Activated CD8-positive, alpha-beta memory T cell treated with anti-CD3 and anti-CD28 coated beads, Interleukin-2, amount 10 ng/mL, durations not matched to agents 7 days and 5 days (primary cell): ENCODE measurements at regions not wholly inside any gene's neighbourhood (a gene's known extent, or its start where the extent isn't known, plus 50 kb on each side); places are given as distances from the start of the nearest gene placed in this dataset.
"Not testable (repeated sequence)": the region's sequence is repeated elsewhere in the genome, so short reads cannot be mapped to it uniquely, and the experiment has no call there.

ENCODE experiments used
- ATAC-seq: fragments of 150-1000 bp; cut with Tn5 transposase; one replicate; pipeline ENCODE4 v1.10.0; 2021; ENCODE audit warnings: moderate library complexity
- CTCF ChIA-PET: fragments of 350-600 bp; sonication (Branson Sonifier 250); formaldehyde crosslinking; loops from one replicate; lab custom pipeline; 2021; ENCODE audit warnings: antibody characterized with exemption; lab: Charles Lee
- DNase-seq: peaks from one replicate; pipeline ENCODE4 v3.0.0-alpha.2; 2020
- H3K27ac Mint-ChIP-seq: one replicate; pipeline ENCODE4 v1.8.0; 2021; ENCODE audit warnings: mild to moderate bottlenecking, mixed read lengths
- H3K27me3 Mint-ChIP-seq: one replicate; pipeline ENCODE4 v1.8.0; 2021; ENCODE audit warnings: mixed read lengths
- H3K36me3 Mint-ChIP-seq: one replicate; pipeline ENCODE4 v1.8.0; 2021; ENCODE audit warnings: mild to moderate bottlenecking, mixed read lengths
- H3K4me1 Mint-ChIP-seq: one replicate; pipeline ENCODE4 v1.8.0; 2021; ENCODE audit warnings: mixed read lengths
- H3K4me3 Mint-ChIP-seq: one replicate; pipeline ENCODE4 v1.8.0; 2021; ENCODE audit warnings: mild to moderate bottlenecking, moderate library complexity, mixed read lengths
- H3K9me3 Mint-ChIP-seq: one replicate; pipeline ENCODE4 v1.8.0; 2022; ENCODE audit warnings: low read depth, mixed read lengths

GRCh38 chr4:82268050-82268825, 105.6 kb downstream of the HNRNPD start:
- Mint-ChIP-seq H3K9me3 (peaks cover 2% of the 10 kb centered on the region), H3K27me3 (peaks cover 3% of the 10 kb centered on the region), H3K36me3 (no peaks in the 10 kb centered on the region), H3K4me3 (no peak overlapping the region), H3K4me1 (peaks cover 10% of the 10 kb centered on the region), H3K27ac (no peak overlapping the region)
- DNase-seq (peak; percentile 59), ATAC-seq (peak; percentile 91)
- CTCF ChIA-PET = interaction anchor here (0.6 to 2.3 kb wide), 17 partner anchors 10 to 1497 kb away, joined by 3 to 14 read pairs (median 3); no protein-coding TSS in a partner anchor

GRCh38 chr4:82267506-82267905, 106.3 kb downstream of the HNRNPD start:
- peaks cover 2% of the 10 kb centered on the region for H3K9me3 Mint-ChIP-seq
- H3K4me1 Mint-ChIP-seq = peaks cover 10% of the 10 kb centered on the region
- peaks cover 3% of the 10 kb centered on the region for H3K27me3 Mint-ChIP-seq
- H3K4me3 Mint-ChIP-seq = no peak overlapping the region
- CTCF ChIA-PET = interaction anchor here (0.6 to 2.3 kb wide), 7 partner anchors 9 to 1496 kb away, joined by 3 to 14 read pairs (median 5); no protein-coding TSS in a partner anchor
- DNase-seq (no peak), ATAC-seq (no peak)
- H3K27ac Mint-ChIP-seq = no peak overlapping the region
- H3K36me3 Mint-ChIP-seq = no peaks in the 10 kb centered on the region

GRCh38 chr4:82266345-82266744, 107.4 kb downstream of the HNRNPD start:
- Mint-ChIP-seq H3K36me3 (no peaks in the 10 kb centered on the region), H3K4me3 (no peak overlapping the region), H3K27me3 (peaks cover 3% of the 10 kb centered on the region), H3K9me3 (peaks cover 2% of the 10 kb centered on the region), H3K27ac (no peak overlapping the region), H3K4me1 (peaks cover 10% of the 10 kb centered on the region)
- DNase-seq (no peak), ATAC-seq (no peak)
- CTCF ChIA-PET = interaction anchor here (0.7 to 0.8 kb wide), 2 partner anchors 18 to 456 kb away, joined by 3 read pairs; no protein-coding TSS in a partner anchor

- H3K36me3 Mint-ChIP-seq = no peaks in the 10 kb centered on the region
- peaks cover 2% of the 10 kb centered on the region for H3K9me3 Mint-ChIP-seq
- peaks cover 7% of the 10 kb centered on the region for H3K27me3 Mint-ChIP-seq
- no peak for ATAC-seq
- DNase-seq = no peak
- no peak overlapping the region for H3K27ac Mint-ChIP-seq
- CTCF ChIA-PET = no interaction called here
- H3K4me1 Mint-ChIP-seq = no peaks in the 10 kb centered on the region
- H3K4me3 Mint-ChIP-seq = no peak overlapping the region
These were observed 112.7 kb downstream of the HNRNPD start for GRCh38 chr4:82261084-82261483.

- ATAC-seq = no peak
- no peaks in the 10 kb centered on the region for H3K36me3 Mint-ChIP-seq
- CTCF ChIA-PET = no interaction called here
- H3K4me3 Mint-ChIP-seq = no peak overlapping the region
- H3K9me3 Mint-ChIP-seq = peaks cover 2% of the 10 kb centered on the region
- H3K4me1 Mint-ChIP-seq = no peaks in the 10 kb centered on the region
- DNase-seq = no peak
- H3K27me3 Mint-ChIP-seq = peaks cover 7% of the 10 kb centered on the region
- H3K27ac Mint-ChIP-seq = no peak overlapping the region
These were observed 113.2 kb downstream of the HNRNPD start for GRCh38 chr4:82260632-82261031.

GRCh38 chr4:82256718-82257117, 117.1 kb downstream of the HNRNPD start:
- Mint-ChIP-seq H3K36me3 (no peaks in the 10 kb centered on the region), H3K4me3 (no peak overlapping the region), H3K27me3 (peaks cover 7% of the 10 kb centered on the region), H3K27ac (no peak overlapping the region), H3K4me1 (no peaks in the 10 kb centered on the region), H3K9me3 (no peaks in the 10 kb centered on the region)
- ATAC-seq (no peak), DNase-seq (no peak)
- CTCF ChIA-PET = interaction anchor here (1.7 kb wide), 1 partner anchor 11 kb away, joined by 5 read pairs; no protein-coding TSS in a partner anchor

GRCh38 chr4:82255657-82256056, 118.1 kb downstream of the HNRNPD start:
- no peaks in the 10 kb centered on the region for H3K36me3 Mint-ChIP-seq
- DNase-seq (no peak), ATAC-seq (no peak)
- H3K27me3 Mint-ChIP-seq = peaks cover 5% of the 10 kb centered on the region
- H3K4me1 Mint-ChIP-seq = no peaks in the 10 kb centered on the region
- CTCF ChIA-PET = interaction anchor here (1.0 to 1.7 kb wide), 2 partner anchors 9 to 12 kb away, joined by 3 to 5 read pairs; no protein-coding TSS in a partner anchor
- H3K9me3 Mint-ChIP-seq = no peaks in the 10 kb centered on the region
- H3K4me3 Mint-ChIP-seq = no peak overlapping the region
- no peak overlapping the region for H3K27ac Mint-ChIP-seq

- Mint-ChIP-seq H3K36me3 (no peaks in the 10 kb centered on the region), H3K27ac (no peak overlapping the region), H3K4me3 (no peak overlapping the region), H3K9me3 (no peaks in the 10 kb centered on the region), H3K27me3 (no peaks in the 10 kb centered on the region), H3K4me1 (no peaks in the 10 kb centered on the region)
- ATAC-seq (no peak), DNase-seq (no peak)
- CTCF ChIA-PET = no interaction called here
These were observed 124.7 kb downstream of the HNRNPD start for GRCh38 chr4:82248903-82249632.

GRCh38 chr4:82247629-82248028, 126.2 kb downstream of the HNRNPD start:
- DNase-seq (no peak), ATAC-seq (no peak)
- Mint-ChIP-seq H3K36me3 (no peaks in the 10 kb centered on the region), H3K27me3 (no peaks in the 10 kb centered on the region), H3K4me3 (no peak overlapping the region), H3K4me1 (no peaks in the 10 kb centered on the region), H3K27ac (no peak overlapping the region), H3K9me3 (no peaks in the 10 kb centered on the region)
- CTCF ChIA-PET = no interaction called here

- no peaks in the 10 kb centered on the region for H3K36me3 Mint-ChIP-seq
- H3K4me3 Mint-ChIP-seq = no peak overlapping the region
- no peaks in the 10 kb centered on the region for H3K4me1 Mint-ChIP-seq
- ATAC-seq (no peak), DNase-seq (no peak)
- CTCF ChIA-PET = interaction anchor here (1.0 kb wide), 1 partner anchor 8 kb away, joined by 3 read pairs; no protein-coding TSS in a partner anchor
- no peak overlapping the region for H3K27ac Mint-ChIP-seq
- H3K27me3 Mint-ChIP-seq = no peaks in the 10 kb centered on the region
- no peaks in the 10 kb centered on the region for H3K9me3 Mint-ChIP-seq
These were observed 126.6 kb downstream of the HNRNPD start for GRCh38 chr4:82247171-82247570.

- ATAC-seq (no peak), DNase-seq (no peak)
- H3K27me3 Mint-ChIP-seq = peaks cover 5% of the 10 kb centered on the region
- H3K4me3 Mint-ChIP-seq = no peak overlapping the region
- H3K27ac Mint-ChIP-seq = no peak overlapping the region
- H3K36me3 Mint-ChIP-seq = no peaks in the 10 kb centered on the region
- no peaks in the 10 kb centered on the region for H3K4me1 Mint-ChIP-seq
- peaks cover under 1% of the 10 kb centered on the region for H3K9me3 Mint-ChIP-seq
- CTCF ChIA-PET = no interaction called here
These were observed 132.3 kb downstream of the HNRNPD start for GRCh38 chr4:82241534-82241933.

- Mint-ChIP-seq H3K9me3 (peaks cover 2% of the 10 kb centered on the region), H3K4me1 (no peaks in the 10 kb centered on the region), H3K27ac (no peak overlapping the region), H3K4me3 (no peak overlapping the region), H3K27me3 (peaks cover 5% of the 10 kb centered on the region), H3K36me3 (no peaks in the 10 kb centered on the region)
- ATAC-seq (no peak), DNase-seq (no peak)
- CTCF ChIA-PET = no interaction called here
These were observed 133.4 kb downstream of the HNRNPD start for GRCh38 chr4:82240410-82240809.

GRCh38 chr4:82237142-82237541, 136.6 kb downstream of the HNRNPD start:
- H3K27me3 Mint-ChIP-seq, H3K4me3 Mint-ChIP-seq, CTCF ChIA-PET, H3K36me3 Mint-ChIP-seq, H3K27ac Mint-ChIP-seq, ATAC-seq, H3K9me3 Mint-ChIP-seq, H3K4me1 Mint-ChIP-seq, DNase-seq: not testable (repeated sequence)
